GM10266 (cell line): ENCODE measurements at regions not wholly inside any gene's neighbourhood (a gene's known extent, or its start where the extent isn't known, plus 50 kb on each side); places are given as distances from the start of the nearest gene placed in this dataset.

Experiments used
- DNase-seq: peaks from one replicate; pipeline ENCODE4 v3.0.0; 2012; ENCODE audit errors: extremely low spot score
- CTCF ChIP-seq: IDR thresholded peaks from 2 replicates; pipeline ENCODE4 v1.5.1; 2012; ENCODE audit warnings: mild to moderate bottlenecking, low read depth; ENCODE audit not compliant: control insufficient read depth, insufficient read depth; ENCODE audit errors: missing control alignments

DNA sequence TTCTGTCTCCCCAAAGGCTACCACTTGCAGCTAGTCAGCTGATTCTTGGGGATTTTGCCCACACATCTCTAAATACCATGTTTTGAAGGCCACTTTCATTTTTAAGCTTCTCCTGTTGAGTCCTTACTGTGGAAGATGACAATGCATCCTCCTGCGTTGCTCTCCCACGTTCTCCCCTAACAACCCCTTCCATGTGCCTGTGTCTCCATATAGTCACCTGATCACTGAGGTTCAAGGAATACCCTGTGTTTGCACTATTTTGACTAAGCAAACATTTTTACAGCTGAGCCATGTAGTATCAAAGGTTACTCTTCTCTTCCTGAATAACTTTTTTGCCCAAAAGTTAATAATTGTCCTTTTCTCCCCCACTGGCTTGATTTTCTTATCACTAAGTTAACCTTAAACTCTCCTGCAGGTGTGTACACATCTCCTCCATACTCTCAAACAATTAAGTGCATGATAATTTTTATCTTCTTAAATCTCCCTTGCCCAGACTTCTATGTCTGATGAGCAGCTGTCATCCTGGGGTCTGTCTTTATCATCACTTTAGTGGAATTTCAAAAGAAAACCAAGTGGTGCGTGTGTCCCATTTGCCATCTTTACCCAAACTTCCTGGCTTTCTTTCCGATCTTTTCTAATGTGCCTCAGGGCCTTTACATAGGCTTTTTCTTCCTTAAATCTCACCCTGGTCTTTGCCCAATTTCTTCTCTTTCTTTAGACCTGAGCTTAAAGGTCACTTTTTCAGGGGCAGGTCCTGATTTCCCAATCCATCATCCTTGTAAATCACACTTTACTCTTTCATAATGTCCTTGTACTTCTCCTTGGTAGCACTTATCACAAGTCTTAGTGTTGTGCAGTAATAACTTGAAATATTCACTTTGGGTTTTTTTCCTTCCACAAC, 85.2 kb upstream of the SPATS2L start:
- DNase-seq: no peak
- no peak for TF ChIP-seq CTCF

DNA sequence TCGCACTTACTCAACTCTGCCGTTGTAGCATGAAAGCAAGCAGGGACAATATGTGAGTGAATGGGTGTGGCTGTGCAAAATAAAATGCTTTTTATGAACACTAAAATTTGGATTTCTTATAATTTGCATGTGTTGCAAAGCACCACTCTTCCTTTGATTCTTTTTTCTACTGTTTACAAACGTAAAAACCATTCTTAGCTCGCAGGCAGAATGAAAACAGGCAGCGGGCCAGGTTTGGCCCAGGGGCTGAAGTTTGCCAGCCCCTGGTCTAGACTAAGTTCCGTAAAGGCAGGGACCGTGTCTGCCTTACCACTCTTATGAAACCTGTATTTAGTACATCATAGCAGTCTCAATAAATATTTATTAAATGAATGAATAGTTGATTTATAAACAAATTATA, 83.7 kb upstream of the SPATS2L start:
- DNase-seq: no peak
- TF ChIP-seq CTCF: no peak

GRCh38 chr2:200223205-200223784, 83.2 kb upstream of the SPATS2L start:
- DNase-seq: no peak
- TF ChIP-seq CTCF: no peak

- DNase-seq: no peak
- TF ChIP-seq CTCF: no peak
These were observed 80.5 kb upstream of the SPATS2L start for GRCh38 chr2:200225951-200226350.

DNA sequence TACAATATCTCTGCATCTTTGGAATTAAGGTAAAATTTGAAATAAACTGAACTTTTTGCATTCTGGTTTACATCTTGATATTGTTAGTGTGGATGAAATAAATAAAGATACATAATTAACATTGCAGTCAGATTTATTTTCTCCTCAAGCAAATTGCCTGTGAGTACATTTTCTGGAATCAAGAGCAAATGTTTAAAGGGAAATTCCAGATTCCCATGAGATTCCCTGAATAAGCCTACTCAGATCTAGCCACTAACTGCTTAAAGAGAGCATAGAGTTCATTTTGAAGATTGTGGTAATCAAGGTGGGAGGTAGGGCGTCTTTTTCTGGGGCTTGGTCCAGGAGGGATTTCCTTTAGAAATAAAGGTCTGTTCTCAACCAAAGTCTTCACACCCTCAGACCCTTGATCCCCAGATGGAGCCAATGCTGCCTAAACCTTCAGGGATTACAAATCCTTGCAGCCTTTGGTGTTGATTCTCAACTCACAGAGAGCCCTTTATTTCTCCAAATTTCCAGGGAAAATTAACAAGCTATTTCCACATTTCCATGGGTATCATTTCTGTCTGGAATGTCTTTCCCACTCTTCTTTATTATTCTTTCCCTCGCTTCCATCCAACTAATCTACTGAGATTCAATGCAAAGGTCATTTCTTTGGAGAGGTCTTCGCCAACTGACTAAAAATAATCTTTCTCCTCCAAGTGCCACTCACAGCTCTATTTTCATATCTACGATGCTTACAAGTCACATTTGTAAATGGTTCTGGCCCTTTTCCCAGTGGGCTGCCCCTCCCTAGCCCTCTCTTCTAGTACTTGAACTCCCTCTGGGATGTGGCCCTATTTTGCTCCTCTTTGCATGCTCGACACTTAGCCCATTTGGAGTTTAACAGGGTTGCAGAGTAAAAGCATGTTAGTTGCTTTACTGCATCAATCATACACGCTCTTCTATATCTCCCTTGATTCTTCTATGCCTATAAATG, 79.8 kb upstream of the SPATS2L start:
- TF ChIP-seq CTCF: no peak
- no peak for DNase-seq

DNA sequence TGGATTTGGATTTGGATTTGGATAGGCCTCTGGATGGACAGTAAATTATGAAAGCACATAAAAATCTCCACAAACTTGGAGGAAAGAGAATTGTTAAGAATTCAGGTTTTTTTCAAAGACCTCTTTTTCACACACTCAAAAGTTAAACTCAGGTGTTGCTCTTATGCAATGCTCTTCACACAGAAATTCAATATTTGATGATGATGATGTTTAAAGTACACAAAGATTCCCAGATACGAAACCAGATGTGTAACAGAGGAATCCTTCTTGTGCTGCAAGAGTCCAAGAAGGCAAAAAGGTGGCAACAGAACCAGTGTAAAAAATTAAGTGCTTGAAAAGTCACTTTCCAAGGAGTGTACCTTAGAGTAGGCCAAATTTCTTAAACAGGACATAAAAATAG, 75.8 kb upstream of the SPATS2L start:
- no peak for TF ChIP-seq CTCF

More for the DNA sequence above, 75.8 kb upstream of the SPATS2L start:
- no peak for DNase-seq
